GM12864 (cell line): ENCODE measurements at regions not wholly inside any gene's neighbourhood (a gene's known extent, or its start where the extent isn't known, plus 50 kb on each side); places are given as distances from the start of the nearest gene placed in this dataset.
"Not testable (repeated sequence)": the region's sequence is repeated elsewhere in the genome, so short reads cannot be mapped to it uniquely, and the experiment has no call there.

Experiments used
- DNase-seq: peaks from one replicate; pipeline ENCODE4 v3.0.0-alpha.2; 2011; ENCODE audit warnings: low read depth
- H3K4me3 ChIP-seq: 2 replicates; pipeline ENCODE4 v1.5.1; 2011; ENCODE audit warnings: mild to moderate bottlenecking, low read depth, low read length, control low read depth
- CTCF ChIP-seq: IDR thresholded peaks from 2 replicates; pipeline ENCODE4 v1.5.1; 2011; ENCODE audit warnings: low read depth, mild to moderate bottlenecking, moderate library complexity, low read length, control low read depth, inconsistent platforms; ENCODE audit errors: missing control alignments

- no peak for TF ChIP-seq CTCF
- H3K4me3 ChIP-seq: no peak overlapping the region
- DNase-seq: no peak
Measured at GRCh38 chr14:26286081-26286912, 311.5 kb downstream of the NOVA1 start.

- no peak for TF ChIP-seq CTCF
- no peak for DNase-seq
- H3K4me3 ChIP-seq: no peak overlapping the region
Measured at GRCh38 chr14:26282578-26282977, 315.3 kb downstream of the NOVA1 start.

- not testable (repeated sequence) for DNase-seq
Measured at GRCh38 chr14:26282011-26282410, 315.8 kb downstream of the NOVA1 start.

GRCh38 chr14:26281280-26281998 is 316.4 kb downstream of the NOVA1 start:
- H3K4me3 ChIP-seq: no peak overlapping the region
- no peak for TF ChIP-seq CTCF
- DNase-seq: no peak

More at GRCh38 chr14:26282011-26282410, 315.8 kb downstream of the NOVA1 start:
- H3K4me3 ChIP-seq: not testable (repeated sequence)

GRCh38 chr14:26276757-26277156 is 321.1 kb downstream of the NOVA1 start:
- H3K4me3 ChIP-seq: no peak overlapping the region
- no peak for DNase-seq
- TF ChIP-seq CTCF: no peak

- H3K4me3 ChIP-seq: no peak overlapping the region
- no peak for TF ChIP-seq CTCF
- no peak for DNase-seq
Measured at GRCh38 chr14:26265170-26265685, 332.6 kb downstream of the NOVA1 start.

- no peak for TF ChIP-seq CTCF
- no peak for DNase-seq
- no peak overlapping the region for H3K4me3 ChIP-seq
Measured at GRCh38 chr14:26261368-26262122, 336.3 kb downstream of the NOVA1 start.
